Epidermal melanocyte (primary cell): ENCODE measurements at regions not wholly inside any gene's neighbourhood (a gene's known extent, or its start where the extent isn't known, plus 50 kb on each side); places are given as distances from the start of the nearest gene placed in this dataset.
"Not testable (repeated sequence)": the region's sequence is repeated elsewhere in the genome, so short reads cannot be mapped to it uniquely, and the experiment has no call there.

Experiments used
- DNase-seq: peaks from one replicate; pipeline ENCODE4 v3.0.0; 2011; ENCODE audit warnings: low spot score; ENCODE audit not compliant: insufficient read length

GRCh38 chr16:88242312-88243295, 140.2 kb upstream of the ZNF469 start:
- DNase-seq, result not testable (repeated sequence)

- not testable (repeated sequence) for DNase-seq
These were observed 138.8 kb upstream of the ZNF469 start for GRCh38 chr16:88243921-88244320.

GRCh38 chr16:88245241-88246081, 137.3 kb upstream of the ZNF469 start:
- DNase-seq, result not testable (repeated sequence)

GRCh38 chr16:88246955-88247582, 135.7 kb upstream of the ZNF469 start:
- not testable (repeated sequence) for DNase-seq

- not testable (repeated sequence) for DNase-seq
These were observed 135.2 kb upstream of the ZNF469 start for GRCh38 chr16:88247583-88247966.

- DNase-seq, result not testable (repeated sequence)
These were observed 134.0 kb upstream of the ZNF469 start for GRCh38 chr16:88248761-88249160.

GRCh38 chr16:88250381-88250780, 132.4 kb upstream of the ZNF469 start:
- not testable (repeated sequence) for DNase-seq

GRCh38 chr16:88252057-88252794, 130.5 kb upstream of the ZNF469 start:
- DNase-seq, result not testable (repeated sequence)

- DNase-seq, result not testable (repeated sequence)
These were observed 124.6 kb upstream of the ZNF469 start for GRCh38 chr16:88258141-88258540.

GRCh38 chr16:88258764-88259525, 123.8 kb upstream of the ZNF469 start:
- not testable (repeated sequence) for DNase-seq

- DNase-seq, result not testable (repeated sequence)
These were observed 123.2 kb upstream of the ZNF469 start for GRCh38 chr16:88259538-88259937.

- DNase-seq, result not testable (repeated sequence)
These were observed 122.6 kb upstream of the ZNF469 start for GRCh38 chr16:88260146-88260545.

- DNase-seq, result not testable (repeated sequence)
These were observed 121.7 kb upstream of the ZNF469 start for GRCh38 chr16:88260881-88261665.

GRCh38 chr16:88261814-88262605, 120.7 kb upstream of the ZNF469 start:
- DNase-seq, result not testable (repeated sequence)

- DNase-seq, result not testable (repeated sequence)
These were observed 119.7 kb upstream of the ZNF469 start for GRCh38 chr16:88262858-88263563.

GRCh38 chr16:88263681-88264287, 119.0 kb upstream of the ZNF469 start:
- DNase-seq, result not testable (repeated sequence)

- peak; percentile 29 for DNase-seq
These were observed 118.0 kb upstream of the ZNF469 start for GRCh38 chr16:88264641-88265285.
